ENCODE measurements at regions not wholly inside any gene's neighbourhood (a gene's known extent, or its start where the extent isn't known, plus 50 kb on each side); places are given as distances from the start of the nearest gene placed in this dataset.

- Histone ChIP-seq H2AFZ (ENCODE audit: low read length) (no peak overlapping the region), H3K36me3 (replicated peaks in 1 of 2; ENCODE audit: control insufficient read depth in 1 of 2, insufficient read depth in 2 of 2, low read length in 2 of 2) (no peaks in the 10 kb centered on the region), H3K9ac (ENCODE audit: insufficient read depth, low read depth, low read length) (no peak overlapping the region), H3K4me2 (ENCODE audit: low read depth, low read length) (no peak overlapping the region), H3K4me1 (ENCODE audit: insufficient read depth, low read length) (no peaks in the 10 kb centered on the region), H4K20me1 (ENCODE audit: insufficient read depth, low read length) (no peaks in the 10 kb centered on the region), H3K79me2 (ENCODE audit: insufficient read depth, low read length) (no peaks in the 10 kb centered on the region), H3K27me3 (ENCODE audit: control insufficient read depth in 1 of 2, insufficient read depth in 2 of 2, low read length in 2 of 2) (no peaks in the 10 kb centered on the region), H3K4me3 (replicated peaks in 1 of 3; ENCODE audit: insufficient read depth in 1 of 3, low read depth in 2 of 3, low read length in 3 of 3) (no peak overlapping the region), H3K27ac (ENCODE audit: extremely low read length, insufficient read depth, low read length) (no peak overlapping the region), H3K9me3 (ENCODE audit: low read length) (no peaks in the 10 kb centered on the region)
- intact Hi-C loops (cut with micrococcal nuclease; ENCODE audit: unreplicated experiment): no loop called here
- FAIRE-seq (no peak), DNase-seq (ENCODE audit: low spot score) (no peak), ATAC-seq (no peak)
- BruUV-seq (replicated peaks): no TSS peak
- TF ChIP-seq PREB (CRISPR knock-in tag; IDR thresholded peaks at IDR 0.05) (no peak), STAG1 (CRISPR knock-in tag; IDR thresholded peaks at IDR 0.05) (peak; percentile 9; the same call in 1 of the 2 replicates), NCOA5 (CRISPR knock-in tag; IDR thresholded peaks at IDR 0.05) (no peak)
- ChIA-PET CTCF (ENCODE audit: low intra/inter-chr PET ratio, low total read pairs) (no interaction called here), POLR2A (no interaction called here)
- in situ Hi-C loops (cut with HindIII; ENCODE audit: extremely low pct_ligation_motif_present, low pct_unique_long_range_greater_than_20kb): no loop called here
- WGBS (ENCODE audit: low lambda C conversion rate): 60% methylated on average over 2 of the region's 2 CpGs
These were observed 132.7 kb upstream of the GMDS start for GRCh38 chr6:2378046-2378657.

- Histone ChIP-seq H3K4me2 (ENCODE audit: low read depth, low read length) (no peak overlapping the region), H3K9me3 (ENCODE audit: low read length) (no peaks in the 10 kb centered on the region), H3K4me1 (ENCODE audit: insufficient read depth, low read length) (no peaks in the 10 kb centered on the region), H3K27me3 (ENCODE audit: control insufficient read depth in 1 of 2, insufficient read depth in 2 of 2, low read length in 2 of 2) (no peaks in the 10 kb centered on the region), H2AFZ (ENCODE audit: low read length) (no peak overlapping the region), H3K79me2 (ENCODE audit: insufficient read depth, low read length) (no peaks in the 10 kb centered on the region), H3K27ac (ENCODE audit: extremely low read length, insufficient read depth, low read length) (no peak overlapping the region), H3K4me3 (replicated peaks in 1 of 3; ENCODE audit: insufficient read depth in 1 of 3, low read depth in 2 of 3, low read length in 3 of 3) (no peak overlapping the region), H3K9ac (ENCODE audit: insufficient read depth, low read depth, low read length) (no peak overlapping the region), H4K20me1 (ENCODE audit: insufficient read depth, low read length) (no peaks in the 10 kb centered on the region), H3K36me3 (replicated peaks in 1 of 2; ENCODE audit: control insufficient read depth in 1 of 2, insufficient read depth in 2 of 2, low read length in 2 of 2) (no peaks in the 10 kb centered on the region)
- ChIA-PET CTCF (ENCODE audit: low intra/inter-chr PET ratio, low total read pairs) (no interaction called here), POLR2A (no interaction called here)
- DNase-seq (ENCODE audit: low spot score) (no peak), ATAC-seq (no peak), FAIRE-seq (no peak)
- intact Hi-C loops (cut with micrococcal nuclease; ENCODE audit: unreplicated experiment) (no loop called here), in situ Hi-C loops (cut with HindIII; ENCODE audit: extremely low pct_ligation_motif_present, low pct_unique_long_range_greater_than_20kb) (no loop called here)
- 91% methylated on average over 19 of the region's 19 CpGs for WGBS (ENCODE audit: low lambda C conversion rate)
- no TSS peak for BruUV-seq (replicated peaks)
- TF ChIP-seq HMGXB4 (CRISPR knock-in tag; IDR thresholded peaks at IDR 0.05; ENCODE audit: borderline replicate concordance in 1 of 2, low read depth in 1 of 2) (no peak), MNT (IDR thresholded peaks at IDR 0.05) (peak; percentile 64)
These were observed 131.3 kb upstream of the GMDS start for GRCh38 chr6:2376429-2377355.
